ENCODE measurements at regions not wholly inside any gene's neighbourhood (a gene's known extent, or its start where the extent isn't known, plus 50 kb on each side); places are given as distances from the start of the nearest gene placed in this dataset.

DNA sequence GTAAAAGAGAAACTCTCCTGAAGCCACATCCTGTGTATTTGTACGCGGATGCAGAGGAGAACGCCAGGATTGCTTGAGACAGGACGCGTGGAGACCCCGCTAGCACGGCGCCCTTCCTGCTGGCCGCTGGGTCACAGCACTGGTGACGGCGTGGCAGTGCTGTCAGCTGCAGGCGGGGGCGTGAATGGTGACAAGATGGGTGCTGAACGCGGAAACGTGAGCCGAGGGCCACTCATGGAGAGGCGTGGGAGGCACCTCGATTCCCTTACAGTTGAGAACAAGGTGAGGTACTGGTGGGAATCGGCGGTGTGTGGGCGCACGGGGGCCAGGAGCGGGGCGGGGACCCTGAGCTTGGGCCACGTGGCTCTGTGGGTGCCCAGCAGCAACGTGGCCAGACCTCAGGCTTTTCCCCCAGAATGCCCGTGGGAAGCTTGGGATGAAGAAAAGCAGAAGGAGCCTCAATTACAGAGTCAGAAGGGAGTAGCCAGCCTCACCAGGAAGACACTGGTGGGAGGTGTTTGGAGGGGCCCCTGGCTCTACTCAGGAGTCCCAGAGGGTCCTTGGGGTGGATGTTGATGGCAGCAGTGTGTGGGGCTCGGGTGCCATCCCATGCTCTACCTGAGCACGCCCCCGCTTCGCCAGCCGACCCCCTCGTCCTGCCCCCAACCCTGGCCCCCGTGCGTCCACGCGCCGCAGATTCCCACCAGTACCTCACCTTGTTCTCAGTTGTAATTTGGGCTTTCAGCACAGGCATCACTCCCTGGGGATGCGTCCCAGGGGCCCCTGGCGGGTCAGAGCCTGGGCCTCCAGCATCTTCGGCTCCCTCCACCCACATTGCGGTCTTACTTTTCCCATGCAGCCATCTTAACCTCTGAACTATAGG, 208.4 kb upstream of the TCERG1L start:
- Histone ChIP-seq H3K27me3 (peaks cover 43% of the 10 kb centered on the region), H3K9me3 (peaks cover 0 to 13% (median 0%) of the 10 kb centered on the region in 3 donors), H3K36me3 (no peaks in the 10 kb centered on the region), H3K4me1 (no peaks in the 10 kb centered on the region), H3K4me3 (no peak overlapping the region), H3K27ac (no peak overlapping the region)
- 78 to 84% methylated on average over 8 to 17 of the region's 43 CpGs for WGBS, 2 donors (ENCODE audit: low coverage in 1 of 2)
- no peak for ATAC-seq
- TF ChIP-seq POLR2AphosphoS5 (IDR thresholded peaks at IDR 0.05) (no peak), EP300 (IDR thresholded peaks at IDR 0.05) (no peak), POLR2A (IDR thresholded peaks at IDR 0.05) (no peak)
- TF ChIP-seq, protein P1, sequence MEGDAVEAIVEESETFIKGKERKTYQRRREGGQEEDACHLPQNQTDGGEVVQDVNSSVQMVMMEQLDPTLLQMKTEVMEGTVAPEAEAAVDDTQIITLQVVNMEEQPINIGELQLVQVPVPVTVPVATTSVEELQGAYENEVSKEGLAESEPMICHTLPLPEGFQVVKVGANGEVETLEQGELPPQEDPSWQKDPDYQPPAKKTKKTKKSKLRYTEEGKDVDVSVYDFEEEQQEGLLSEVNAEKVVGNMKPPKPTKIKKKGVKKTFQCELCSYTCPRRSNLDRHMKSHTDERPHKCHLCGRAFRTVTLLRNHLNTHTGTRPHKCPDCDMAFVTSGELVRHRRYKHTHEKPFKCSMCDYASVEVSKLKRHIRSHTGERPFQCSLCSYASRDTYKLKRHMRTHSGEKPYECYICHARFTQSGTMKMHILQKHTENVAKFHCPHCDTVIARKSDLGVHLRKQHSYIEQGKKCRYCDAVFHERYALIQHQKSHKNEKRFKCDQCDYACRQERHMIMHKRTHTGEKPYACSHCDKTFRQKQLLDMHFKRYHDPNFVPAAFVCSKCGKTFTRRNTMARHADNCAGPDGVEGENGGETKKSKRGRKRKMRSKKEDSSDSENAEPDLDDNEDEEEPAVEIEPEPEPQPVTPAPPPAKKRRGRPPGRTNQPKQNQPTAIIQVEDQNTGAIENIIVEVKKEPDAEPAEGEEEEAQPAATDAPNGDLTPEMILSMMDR (IDR thresholded peaks at IDR 0.05), result no peak

DNA sequence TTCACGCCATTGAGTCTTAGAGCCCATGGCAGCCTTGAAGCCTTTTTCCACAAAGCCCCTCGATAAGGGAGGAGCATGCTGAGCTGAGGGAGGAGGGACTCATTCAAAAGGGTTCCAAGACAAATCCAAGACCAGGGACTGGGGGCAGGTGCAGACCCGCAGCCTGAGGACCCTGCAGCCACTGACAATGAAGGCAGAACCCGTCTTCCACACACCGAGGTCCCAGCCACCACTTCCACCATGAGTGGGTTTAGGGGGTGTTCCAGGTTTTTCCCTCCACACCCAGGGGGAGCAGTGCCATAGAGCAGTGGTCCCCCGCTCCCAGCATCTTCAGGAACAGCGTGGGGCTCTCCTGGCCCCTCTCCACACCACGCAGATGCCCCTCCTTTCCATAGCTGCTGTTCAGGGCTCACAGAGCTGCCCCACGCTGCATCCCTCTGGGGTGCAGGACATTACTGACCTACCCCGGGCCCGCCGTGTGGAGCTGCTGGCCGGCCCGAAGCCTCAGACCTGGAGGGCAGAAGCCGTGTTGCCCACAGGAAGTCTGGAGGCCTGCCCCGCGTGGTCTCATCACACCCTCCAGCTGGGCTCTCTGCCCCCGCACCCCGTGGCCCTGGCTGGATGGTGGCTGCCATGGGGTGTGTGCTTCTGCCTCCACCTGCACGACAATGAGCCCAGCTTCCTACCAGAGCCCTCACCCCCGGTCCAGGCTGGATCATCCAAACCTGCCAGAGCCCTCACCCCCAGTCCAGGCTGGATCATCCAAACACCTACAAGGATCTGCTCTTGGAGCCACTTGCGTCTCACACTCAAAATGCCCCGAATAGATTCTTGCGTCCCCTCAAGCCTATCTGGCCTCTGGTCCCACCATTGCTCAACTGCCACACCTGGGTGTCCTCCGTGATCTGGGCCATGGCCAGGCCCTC, 220.0 kb upstream of the TCERG1L start:
- no peak for TF ChIP-seq POLR2A (IDR thresholded peaks at IDR 0.05)
- TF ChIP-seq, protein P1 (IDR thresholded peaks at IDR 0.05), result no peak
- TF ChIP-seq POLR2AphosphoS5 (IDR thresholded peaks at IDR 0.05), result no peak
- no peak for TF ChIP-seq EP300 (IDR thresholded peaks at IDR 0.05)
- Histone ChIP-seq H3K27ac (no peak overlapping the region), H3K27me3 (peaks cover 6% of the 10 kb centered on the region), H3K36me3 (no peaks in the 10 kb centered on the region), H3K4me3 (no peak overlapping the region), H3K9me3 (no peaks in the 10 kb centered on the region), H3K4me1 (no peaks in the 10 kb centered on the region)
- WGBS, 2 donors (ENCODE audit: low coverage in 1 of 2), result 80 to 85% methylated on average over 6 to 11 of the region's 25 CpGs
- no peak for ATAC-seq

DNA sequence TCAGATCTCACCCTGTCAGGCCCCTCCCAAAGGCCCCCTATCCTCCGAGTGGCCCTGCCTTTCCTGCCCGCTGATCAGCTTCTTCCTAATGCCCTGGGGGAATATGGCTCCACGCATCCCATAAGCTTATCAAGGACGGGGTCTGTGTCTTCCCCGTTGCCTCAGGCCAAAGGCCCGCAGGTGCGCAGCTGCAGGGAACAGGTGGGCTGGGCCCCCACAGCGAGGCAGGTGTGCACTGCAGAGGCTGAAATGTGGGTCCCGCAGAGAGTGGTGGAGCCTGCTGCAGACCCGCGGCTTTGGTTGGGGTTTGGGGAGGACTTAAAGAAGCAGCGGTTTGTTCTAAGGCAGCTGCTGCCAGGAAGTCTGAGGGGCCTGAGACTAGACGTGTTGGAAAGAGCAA, 220.8 kb upstream of the TCERG1L start:
- Histone ChIP-seq H3K4me3 (no peak overlapping the region), H3K27me3 (peaks cover 6% of the 10 kb centered on the region), H3K9me3 (no peaks in the 10 kb centered on the region), H3K27ac (no peak overlapping the region), H3K36me3 (no peaks in the 10 kb centered on the region), H3K4me1 (no peaks in the 10 kb centered on the region)
- WGBS, 2 donors (ENCODE audit: low coverage in 1 of 2), result 67% methylated on average over 5 of the region's 13 CpGs; no CpG with 5 or more reads in 1 of the 2 donors
- TF ChIP-seq, protein P1 (IDR thresholded peaks at IDR 0.05), result no peak
- ATAC-seq, result no peak

DNA sequence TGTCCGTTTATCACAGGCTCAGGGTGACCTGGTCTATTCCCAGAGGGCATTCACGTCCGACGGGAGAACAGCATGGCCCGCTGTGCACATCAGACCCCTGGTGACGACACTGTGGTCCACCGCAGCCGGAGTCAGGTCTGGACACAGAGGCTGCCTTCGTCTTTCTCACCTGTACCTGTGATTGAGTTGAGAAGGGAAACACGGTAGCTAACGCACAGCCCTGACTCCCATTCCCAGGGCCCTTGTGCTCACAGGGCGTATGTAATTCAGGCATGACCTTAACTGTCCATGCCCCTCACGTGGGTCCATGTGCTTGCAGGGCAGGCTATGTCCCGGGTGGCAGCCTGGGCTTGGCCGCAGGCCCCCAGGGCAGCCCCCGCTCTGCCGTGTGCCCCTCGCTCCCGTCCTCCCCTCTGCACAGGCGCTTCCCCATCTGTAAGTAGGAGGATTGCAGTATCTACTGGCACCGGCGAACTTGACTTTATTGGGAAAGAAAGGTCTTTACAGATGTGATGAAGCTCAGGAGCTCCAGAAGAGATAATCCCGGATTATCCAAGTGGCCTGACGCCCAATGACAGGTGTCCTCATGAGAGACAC, 221.3 kb upstream of the TCERG1L start:
- no peak for ATAC-seq
- Histone ChIP-seq H3K27me3 (peaks cover 12% of the 10 kb centered on the region), H3K9me3 (no peaks in the 10 kb centered on the region), H3K4me1 (no peaks in the 10 kb centered on the region), H3K4me3 (no peak overlapping the region), H3K27ac (no peak overlapping the region), H3K36me3 (no peaks in the 10 kb centered on the region)
- WGBS, 2 donors (ENCODE audit: low coverage in 1 of 2), result 83% methylated on average over 9 of the region's 24 CpGs; no CpG with 5 or more reads in 1 of the 2 donors
- no peak for TF ChIP-seq POLR2A (IDR thresholded peaks at IDR 0.05)
- no peak for TF ChIP-seq POLR2AphosphoS5 (IDR thresholded peaks at IDR 0.05)
- no peak for TF ChIP-seq EP300 (IDR thresholded peaks at IDR 0.05)
- TF ChIP-seq, protein P1 (IDR thresholded peaks at IDR 0.05), result no peak

Data from gastroesophageal sphincter (tissue), 4 donors.